ENCODE measurements at regions not wholly inside any gene's neighbourhood (a gene's known extent, or its start where the extent isn't known, plus 50 kb on each side); places are given as distances from the start of the nearest gene placed in this dataset.
A peak's percentile ranks its signal among the peaks of the same experiment; 100 is the strongest.

- no peak for DNase-seq (ENCODE audit: low spot score)
Measured at GRCh38 chr11:25886036-25886435, 445.9 kb upstream of the ANO3 start.

DNA sequence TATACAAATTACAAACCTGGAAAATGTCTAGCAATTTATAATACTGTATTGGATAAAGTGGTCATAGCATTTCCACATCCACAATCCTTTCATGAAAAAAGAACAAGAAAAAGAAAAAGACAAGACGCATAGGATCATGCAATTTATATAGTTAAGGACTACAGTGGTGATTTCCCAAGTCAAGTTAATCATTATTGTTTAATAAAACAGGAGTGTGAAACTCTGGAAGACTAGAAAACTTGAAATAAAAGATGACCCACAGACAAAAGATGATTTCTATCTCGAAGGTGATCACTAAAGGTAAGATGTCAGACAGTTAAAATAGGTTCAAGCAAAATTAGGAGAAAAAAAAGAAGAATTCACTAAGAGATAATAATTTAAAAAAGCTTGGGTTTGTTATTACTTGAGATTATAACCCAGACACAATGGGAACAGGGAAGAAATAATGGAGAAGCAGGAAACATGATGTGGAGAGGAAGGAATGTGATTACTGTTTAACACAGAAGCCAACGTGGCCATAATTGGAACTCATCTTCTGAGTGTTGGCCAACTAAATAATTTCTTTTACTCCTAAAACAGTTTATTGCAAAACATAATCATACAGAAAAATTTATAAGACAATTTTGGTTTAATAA lies 441.2 kb upstream of the ANO3 start:
- no peak for DNase-seq (ENCODE audit: low spot score)

DNA sequence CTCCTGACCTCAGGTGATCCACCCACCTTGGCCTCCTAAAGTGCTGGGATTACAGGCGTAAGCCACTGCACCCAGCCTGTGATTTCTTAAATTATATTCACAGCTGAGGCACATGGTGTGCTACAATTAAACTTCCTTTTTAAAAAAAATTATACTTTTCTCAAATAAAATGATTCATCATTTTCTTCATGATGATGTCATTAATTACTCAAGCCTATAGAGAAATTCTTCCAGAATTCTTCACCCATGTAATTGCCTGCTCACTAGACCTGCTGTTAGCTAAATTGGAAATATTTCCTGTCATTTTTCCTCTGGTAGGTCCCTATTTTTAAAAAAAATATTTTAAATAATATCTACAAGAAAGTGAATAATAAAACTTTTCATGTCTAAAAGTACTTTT lies 440.0 kb upstream of the ANO3 start:
- DNase-seq (ENCODE audit: low spot score): no peak

DNA sequence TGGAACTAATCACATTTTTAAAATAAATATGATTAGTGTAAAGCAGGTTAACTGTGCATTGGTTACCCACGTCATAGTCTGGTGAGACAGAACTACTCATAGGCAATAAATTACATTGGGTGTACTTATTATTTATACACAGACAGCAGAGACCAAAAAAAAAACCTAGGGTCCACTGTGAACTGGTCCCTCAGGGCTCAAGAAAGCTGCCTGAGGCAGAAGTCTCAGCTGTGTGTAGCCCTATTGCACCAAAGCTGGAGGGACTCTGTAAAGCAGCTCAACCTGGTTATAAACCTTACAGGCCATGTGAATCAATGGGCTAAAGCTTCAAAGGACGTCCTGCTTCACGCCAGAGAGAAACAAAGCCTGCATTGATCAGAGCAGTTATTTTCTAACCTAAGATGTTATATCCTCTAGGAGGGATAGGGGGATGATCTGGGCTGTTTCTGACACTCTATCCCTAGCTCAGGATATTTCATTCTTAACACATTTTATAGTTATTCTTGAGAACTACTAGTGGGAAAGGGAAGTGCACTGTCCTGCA lies 432.2 kb upstream of the ANO3 start:
- DNase-seq (ENCODE audit: low spot score): no peak

GRCh38 chr11:25900814-25901213 lies 431.1 kb upstream of the ANO3 start:
- DNase-seq (ENCODE audit: low spot score): no peak

DNA sequence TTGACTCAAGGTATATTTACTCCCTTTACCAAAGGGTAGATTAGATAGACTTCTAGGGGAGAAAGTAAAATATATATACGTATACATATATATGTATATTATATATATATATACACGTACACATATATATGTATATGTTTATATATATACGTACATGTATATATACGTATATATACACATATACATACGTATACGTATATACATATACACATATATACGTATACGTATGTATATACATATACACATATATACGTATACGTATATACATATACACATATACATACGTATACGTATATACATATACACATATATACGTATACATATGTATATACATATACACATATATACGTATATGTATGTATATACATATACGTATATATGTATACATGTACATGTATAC lies 430.5 kb upstream of the ANO3 start:
- DNase-seq (ENCODE audit: low spot score): no peak

DNA sequence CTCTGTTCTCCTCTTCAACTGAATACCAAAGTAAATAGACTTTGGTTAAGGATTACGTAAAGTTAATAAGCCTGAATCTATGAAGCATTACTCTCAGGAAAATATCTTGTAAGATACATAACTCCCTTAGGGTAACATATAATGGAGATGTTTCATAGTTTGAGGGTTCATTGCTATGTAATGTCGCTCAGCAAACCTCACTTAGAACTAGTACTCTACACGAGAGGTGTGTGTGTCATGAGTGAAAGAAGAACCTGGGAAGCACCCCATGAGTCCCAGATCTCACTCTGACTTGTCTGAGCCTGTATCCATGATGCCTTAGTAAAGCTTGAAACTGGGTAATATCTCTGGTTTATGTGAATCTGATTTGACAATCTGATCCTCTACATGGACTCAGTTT lies 429.5 kb upstream of the ANO3 start:
- DNase-seq (ENCODE audit: low spot score): no peak

DNA sequence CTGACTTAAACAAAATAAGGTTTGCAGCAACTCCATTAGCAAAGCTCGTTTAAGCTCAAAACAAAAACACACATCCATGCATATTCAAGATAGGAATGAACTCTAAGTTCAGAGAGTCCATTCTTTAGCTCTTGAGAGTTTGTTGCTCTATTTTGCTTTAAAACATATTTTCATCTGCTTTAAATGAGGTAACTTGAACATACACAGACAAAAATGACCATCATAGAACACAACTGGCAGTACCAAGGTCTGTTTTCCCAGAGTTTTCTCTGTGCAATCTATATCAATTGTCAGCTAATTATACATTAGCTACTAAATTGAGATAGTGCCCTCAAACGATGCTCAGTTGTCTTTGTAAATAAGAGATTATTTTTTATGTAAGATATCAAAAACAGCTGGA lies 423.2 kb upstream of the ANO3 start:
- no peak for DNase-seq (ENCODE audit: low spot score)

DNA sequence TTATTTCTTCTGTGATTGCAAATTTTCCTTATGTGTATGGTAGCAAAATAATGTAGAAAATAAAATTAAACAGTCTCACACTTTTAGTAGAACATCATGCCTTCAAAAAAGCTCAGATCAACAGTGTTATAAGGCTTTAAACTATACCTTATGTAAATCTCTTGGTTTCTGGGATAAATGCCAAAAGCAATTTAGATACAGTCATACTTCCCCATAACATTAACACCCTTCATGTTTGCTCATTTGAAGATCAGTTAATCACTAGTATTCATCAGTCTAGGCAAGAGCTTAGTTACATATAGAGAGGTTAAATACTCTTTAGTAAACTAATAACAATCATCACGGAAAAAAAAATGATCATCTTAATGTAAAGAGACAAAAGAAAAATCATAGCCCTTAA lies 421.8 kb upstream of the ANO3 start:
- DNase-seq (ENCODE audit: low spot score): peak; percentile 6

GRCh38 chr11:25920356-25920755 lies 411.6 kb upstream of the ANO3 start:
- DNase-seq (ENCODE audit: low spot score): no peak

- DNase-seq (ENCODE audit: low spot score): no peak
Measured at GRCh38 chr11:25924586-25924985, 407.3 kb upstream of the ANO3 start.

- DNase-seq (ENCODE audit: low spot score): no peak
Measured at GRCh38 chr11:25925359-25925758, 406.6 kb upstream of the ANO3 start.

- no peak for DNase-seq (ENCODE audit: low spot score)
Measured at GRCh38 chr11:25927411-25927953, 404.4 kb upstream of the ANO3 start.

DNA sequence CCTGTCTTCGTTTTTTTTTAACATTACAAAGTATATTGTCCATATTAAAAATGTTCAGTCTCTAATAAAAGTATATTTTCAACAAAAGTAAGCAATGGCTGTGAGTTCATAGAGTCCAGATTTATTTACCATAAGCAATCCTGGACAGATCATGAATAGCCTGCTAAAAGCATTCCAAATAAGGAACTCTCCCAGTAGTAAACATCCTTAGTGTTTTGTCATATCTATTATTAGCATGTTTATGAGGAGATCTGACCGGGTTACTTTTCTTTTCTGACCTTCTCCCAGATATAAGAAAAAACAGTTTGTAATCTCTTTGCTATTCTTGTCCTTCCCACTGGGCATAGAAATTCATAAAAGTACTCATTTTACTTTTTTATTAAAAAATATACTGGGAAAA lies 403.9 kb upstream of the ANO3 start:
- DNase-seq (ENCODE audit: low spot score): peak; percentile 29

- DNase-seq (ENCODE audit: low spot score): no peak
Measured at GRCh38 chr11:25938952-25939351, 393.0 kb upstream of the ANO3 start.

DNA sequence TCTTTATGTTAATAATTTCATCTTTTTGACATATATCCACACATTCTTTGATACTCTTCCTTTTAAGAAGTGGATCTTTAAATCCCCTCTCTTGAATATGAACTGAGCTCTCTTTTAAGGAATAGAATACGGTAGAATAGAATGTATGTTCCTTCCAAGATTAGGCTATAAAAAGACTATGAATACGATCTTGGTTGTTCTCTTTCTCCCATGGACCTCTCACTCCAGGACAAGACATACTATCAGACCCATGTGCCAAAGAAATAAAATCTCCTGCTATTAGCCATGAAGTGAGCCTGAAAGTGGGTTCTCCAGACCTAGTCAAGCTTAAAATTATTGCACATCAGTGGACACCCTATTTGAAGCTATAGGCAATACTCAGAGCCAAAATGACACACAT lies 392.2 kb upstream of the ANO3 start:
- DNase-seq (ENCODE audit: low spot score): no peak

GRCh38 chr11:25941353-25941752 lies 390.6 kb upstream of the ANO3 start:
- no peak for DNase-seq (ENCODE audit: low spot score)

DNA sequence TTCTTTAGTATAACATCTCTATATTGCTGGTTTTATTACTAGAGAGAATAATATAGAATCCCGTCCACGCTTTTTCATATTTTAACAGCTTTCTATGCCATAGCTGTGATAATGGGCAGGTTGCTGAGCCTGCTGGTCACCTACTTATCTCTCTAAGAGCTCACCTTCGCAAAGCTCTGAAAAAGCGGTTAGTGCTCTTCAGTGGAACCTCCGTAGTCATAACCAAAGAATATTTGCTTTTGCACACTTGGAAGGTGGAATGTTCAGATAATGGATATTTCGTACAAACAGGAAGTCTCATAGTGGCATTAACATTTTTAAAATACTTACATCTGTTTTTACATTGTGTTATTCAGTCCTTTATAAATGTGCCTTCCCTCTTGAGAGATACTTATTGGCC lies 388.9 kb upstream of the ANO3 start:
- no peak for DNase-seq (ENCODE audit: low spot score)

- no peak for DNase-seq (ENCODE audit: low spot score)
Measured at GRCh38 chr11:25943777-25944661, 387.9 kb upstream of the ANO3 start.

DNA sequence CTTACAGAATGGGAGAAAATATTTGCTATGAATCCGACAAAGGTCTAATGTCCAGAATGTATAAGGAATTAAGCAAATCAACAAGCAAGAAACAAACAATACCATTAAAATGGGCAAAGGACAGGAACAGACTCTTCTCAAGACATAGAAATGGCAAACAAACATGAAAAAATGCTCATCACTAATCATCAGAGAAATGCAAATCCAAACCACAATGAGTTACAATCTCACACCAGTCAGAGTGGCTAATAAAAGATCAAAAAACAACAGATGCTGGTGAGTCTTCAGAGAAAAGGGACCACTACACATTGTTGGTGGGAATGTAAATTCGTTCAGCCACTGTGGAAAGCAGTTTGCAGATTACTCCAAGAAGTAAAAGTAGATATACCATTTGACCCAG lies 382.0 kb upstream of the ANO3 start:
- no peak for DNase-seq (ENCODE audit: low spot score)

GRCh38 chr11:25953006-25953405 lies 378.9 kb upstream of the ANO3 start:
- no peak for DNase-seq (ENCODE audit: low spot score)

DNA sequence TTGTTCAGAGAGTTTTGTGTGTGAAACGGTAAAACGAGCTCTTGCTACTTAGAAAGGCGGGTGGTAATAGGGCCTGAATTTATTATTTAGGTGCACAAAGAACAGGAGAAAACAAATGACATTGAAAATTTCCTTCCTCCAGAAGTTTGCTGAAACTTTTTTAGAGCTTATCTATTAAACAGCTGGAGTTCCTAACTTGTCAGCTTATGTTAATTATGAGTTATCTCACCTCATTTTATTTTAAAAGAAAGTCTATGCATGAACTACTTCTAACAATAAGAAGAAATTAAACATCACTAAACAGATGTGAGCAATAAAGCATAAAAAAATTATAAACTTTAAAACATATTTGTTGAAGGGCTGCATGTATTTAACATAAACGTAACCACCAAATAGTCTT lies 373.9 kb upstream of the ANO3 start:
- DNase-seq (ENCODE audit: low spot score): no peak

- no peak for DNase-seq (ENCODE audit: low spot score)
Measured at GRCh38 chr11:25961539-25961938, 370.4 kb upstream of the ANO3 start.
